OCI-LY7 (cell line): ENCODE measurements at regions not wholly inside any gene's neighbourhood (a gene's known extent, or its start where the extent isn't known, plus 50 kb on each side); places are given as distances from the start of the nearest gene placed in this dataset.

Experiments used
- BruUV-seq: library from RNA; stranded (reverse); fragments of 400-500 nt; replicated peaks from 2 replicates; lab custom pipeline; 2021; lab: Mats Ljungman, UMichigan
- CTCF ChIA-PET: fragments of 300-600 bp; sonication (Branson Sonifier 250); formaldehyde crosslinking; loops from one replicate; lab custom pipeline; 2022; ENCODE audit warnings: antibody characterized with exemption; ENCODE audit not compliant: unreplicated experiment; lab: Charles Lee
- POLR2A ChIA-PET: fragments of 300-600 bp; sonication (Branson Sonifier 250); formaldehyde crosslinking; loops from one replicate; lab custom pipeline; 2022; ENCODE audit warnings: antibody characterized with exemption; lab: Charles Lee
- DNase-seq: peaks from one replicate; pipeline ENCODE4 v3.0.0-alpha.2; 2015; ENCODE audit warnings: low spot score
- H2AFZ ChIP-seq: fragments of 200-600 bp; sonication (generic), shearing (Covaris generic); 2 replicates; pipeline ENCODE4 v1.6.1; 2014; ENCODE audit warnings: mild to moderate bottlenecking, antibody characterized with exemption, low read length, moderate library complexity
- H3K27ac ChIP-seq: fragments of 200-600 bp; sonication (generic); 2 replicates; pipeline ENCODE4 v1.5.1; 2014; ENCODE audit warnings: mixed run types, low read depth, mild to moderate bottlenecking, moderate library complexity, low read length, inconsistent platforms; ENCODE audit not compliant: poor library complexity, severe bottlenecking
- H3K36me3 ChIP-seq: fragments of 200-600 bp; sonication (generic); 2 replicates; pipeline ENCODE4 v1.6.1; 2014; ENCODE audit warnings: mild to moderate bottlenecking, antibody characterized with exemption, low read length, moderate library complexity, mixed read lengths; ENCODE audit not compliant: insufficient read depth
- H3K4me1 ChIP-seq: fragments of 200-600 bp; sonication (generic); 2 replicates; pipeline ENCODE4 v1.5.1; 2014; ENCODE audit warnings: mild to moderate bottlenecking, low read length; ENCODE audit not compliant: insufficient read depth, poor library complexity, severe bottlenecking
- H3K4me2 ChIP-seq: fragments of 200-600 bp; sonication (generic); 2 replicates; pipeline ENCODE4 v1.6.1; 2014; ENCODE audit warnings: mild to moderate bottlenecking, low read length
- H3K4me3 ChIP-seq: fragments of 200-600 bp; sonication (generic); 2 replicates; pipeline ENCODE4 v1.5.1; 2014; ENCODE audit warnings: mild to moderate bottlenecking, low read depth, low read length; ENCODE audit not compliant: poor library complexity, severe bottlenecking
- H3K79me2 ChIP-seq: fragments of 200-600 bp; sonication (generic); 2 replicates; pipeline ENCODE4 v1.6.1; 2016; ENCODE audit warnings: low read depth, mild to moderate bottlenecking, low read length, moderate library complexity, mixed read lengths; ENCODE audit not compliant: insufficient read depth
- H3K9me2 ChIP-seq: fragments of 200-600 bp; sonication (generic); 2 replicates; pipeline ENCODE4 v1.6.1; 2016; ENCODE audit warnings: mild to moderate bottlenecking, low read length, mixed read lengths; ENCODE audit not compliant: insufficient read depth
- H3K9me3 ChIP-seq: fragments of 200-600 bp; sonication (generic); 2 replicates; pipeline ENCODE4 v1.6.1; 2014; ENCODE audit warnings: mild to moderate bottlenecking, mixed run types, low read length, mixed read lengths
- H4K20me1 ChIP-seq: fragments of 200-600 bp; sonication (generic); 2 replicates; pipeline ENCODE4 v1.6.1; 2014; ENCODE audit warnings: mild to moderate bottlenecking, antibody characterized with exemption, low read length, moderate library complexity, mixed read lengths; ENCODE audit not compliant: insufficient read depth
- CTCF ChIP-seq: fragments of 200-600 bp; sonication (generic); conservative IDR thresholded peaks from 2 replicates; pipeline ENCODE4 v1.5.1; 2014; ENCODE audit warnings: mild to moderate bottlenecking, antibody characterized with exemption, low read length, moderate library complexity, mixed read lengths
- EZH2phosphoT487 ChIP-seq: fragments of 200-600 bp; sonication (generic); IDR thresholded peaks from 2 replicates; pipeline ENCODE4 v1.6.1; 2018; ENCODE audit warnings: low read depth, borderline replicate concordance, mild to moderate bottlenecking, mixed run types, antibody characterized with exemption, low read length, moderate library complexity, mixed read lengths
- intact Hi-C: fragments of 100-400 bp; cut with micrococcal nuclease; formaldehyde crosslinking; loops from one replicate; pipeline ENCODE4 v1.10.0; 2022; ENCODE audit not compliant: unreplicated experiment

- no peaks in the 10 kb centered on the region for H3K36me3 ChIP-seq
These were observed 137.1 kb upstream of the TMC3 start for GRCh38 chr15:81511138-81511537.

GRCh38 chr15:81507831-81508230, 133.8 kb upstream of the TMC3 start:
- no peak for DNase-seq
- Histone ChIP-seq H3K4me3 (no peak overlapping the region), H4K20me1 (no peaks in the 10 kb centered on the region), H3K4me1 (no peaks in the 10 kb centered on the region), H3K9me3 (no peaks in the 10 kb centered on the region), H3K27ac (no peak overlapping the region), H2AFZ (no peak overlapping the region), H3K9me2 (no peaks in the 10 kb centered on the region), H3K4me2 (no peak overlapping the region), H3K79me2 (no peaks in the 10 kb centered on the region), H3K36me3 (no peaks in the 10 kb centered on the region)
- POLR2A ChIA-PET: no interaction called here
- no TSS peak for BruUV-seq
- intact Hi-C loops: no loop called here
- CTCF ChIA-PET: no interaction called here
- no peak for TF ChIP-seq CTCF
- no peak for TF ChIP-seq EZH2phosphoT487

More at GRCh38 chr15:81511138-81511537, 137.1 kb upstream of the TMC3 start:
- Histone ChIP-seq H3K4me3 (no peak overlapping the region), H3K27ac (no peak overlapping the region), H3K4me2 (no peak overlapping the region), H4K20me1 (no peaks in the 10 kb centered on the region), H3K79me2 (no peaks in the 10 kb centered on the region), H3K9me2 (no peaks in the 10 kb centered on the region), H2AFZ (no peak overlapping the region), H3K4me1 (no peaks in the 10 kb centered on the region), H3K9me3 (no peaks in the 10 kb centered on the region)
- ChIA-PET CTCF (no interaction called here), POLR2A (no interaction called here)
- DNase-seq: no peak
- TF ChIP-seq CTCF (no peak), EZH2phosphoT487 (no peak)
- intact Hi-C loops: no loop called here
- no TSS peak for BruUV-seq

- Histone ChIP-seq H3K4me2 (no peak overlapping the region), H3K79me2 (no peaks in the 10 kb centered on the region), H3K27ac (no peak overlapping the region), H3K4me3 (no peak overlapping the region), H2AFZ (no peak overlapping the region), H4K20me1 (no peaks in the 10 kb centered on the region), H3K4me1 (no peaks in the 10 kb centered on the region), H3K9me3 (no peaks in the 10 kb centered on the region), H3K36me3 (no peaks in the 10 kb centered on the region), H3K9me2 (no peaks in the 10 kb centered on the region)
- DNase-seq: no peak
- no peak for TF ChIP-seq EZH2phosphoT487
- ChIA-PET CTCF (no interaction called here), POLR2A (no interaction called here)
- no TSS peak for BruUV-seq
- intact Hi-C loops: no loop called here
These were observed 132.9 kb upstream of the TMC3 start for GRCh38 chr15:81506936-81507335.
